Breast epithelium (tissue), 4 donors: ENCODE measurements at regions not wholly inside any gene's neighbourhood (a gene's known extent, or its start where the extent isn't known, plus 50 kb on each side); places are given as distances from the start of the nearest gene placed in this dataset.

Experiments
- DNase-seq, 2 donors: peaks; one replicate each; pipeline ENCODE4 v3.0.0-alpha.2; 2019; ENCODE audit warnings: low spot score in 2 of 2
- H3K27ac ChIP-seq, 2 donors: fragments of 200-600 bp; sonication (generic) in 1 of 2; one replicate each; pipeline ENCODE4 v1.5.1; 2016 to 2019; ENCODE audit warnings: mild to moderate bottlenecking in 1 of 2
- H3K27me3 ChIP-seq, 2 donors: fragments of 200-600 bp; sonication (generic) in 1 of 2; one replicate each; pipeline versions ENCODE4 v1.5.1 to v1.6.0; 2017 to 2019; ENCODE audit warnings: control low read depth in 1 of 2, mild to moderate bottlenecking in 1 of 2
- H3K36me3 ChIP-seq: fragments of 200-600 bp; one replicate; pipeline ENCODE4 v1.5.1; 2019
- H3K4me1 ChIP-seq, 2 donors: fragments of 200-600 bp; sonication (generic); one replicate each; pipeline ENCODE4 v1.5.1; 2016 to 2019; ENCODE audit warnings: control low read depth in 1 of 2
- H3K4me3 ChIP-seq, 3 donors: fragments of 200-600 bp; sonication (generic); 1 replicate in 2 of 3; 2 replicates in 1 of 3; pipeline ENCODE4 v1.5.1; 2016 to 2019; ENCODE audit warnings: mild to moderate bottlenecking in 3 of 3, moderate library complexity in 2 of 3
- H3K9me3 ChIP-seq, 2 donors: fragments of 200-600 bp; sonication (generic) in 1 of 2; one replicate each; pipeline ENCODE4 v1.5.1; 2016 to 2019; ENCODE audit warnings: control low read depth in 1 of 2
- POLR2A ChIP-seq: fragments of 450-650 bp; IDR thresholded peaks from one replicate; pipeline ENCODE4 v1.6.1; 2016; ENCODE audit warnings: antibody characterized with exemption, mild to moderate bottlenecking, moderate library complexity
- POLR2AphosphoS5 ChIP-seq, 3 donors: sonication (generic); formaldehyde crosslinking; IDR thresholded peaks; one replicate each; pipeline ENCODE4 v1.6.1; 2017; ENCODE audit warnings: antibody characterized with exemption in 3 of 3
- intact Hi-C: fragments of 100-400 bp; cut with DNase I; formaldehyde crosslinking; loops from one replicate; pipeline ENCODE4 v1.15.1; 2023; ENCODE audit warnings: low total_unique reads
- TF ChIP-seq, protein P1 (sequence below), 3 donors: fragments of 450-650 bp; IDR thresholded peaks; one replicate each; pipeline ENCODE4 v1.5.1; 2016 to 2017; ENCODE audit warnings: antibody characterized with exemption in 3 of 3, mild to moderate bottlenecking in 3 of 3, moderate library complexity in 3 of 3

DNA sequence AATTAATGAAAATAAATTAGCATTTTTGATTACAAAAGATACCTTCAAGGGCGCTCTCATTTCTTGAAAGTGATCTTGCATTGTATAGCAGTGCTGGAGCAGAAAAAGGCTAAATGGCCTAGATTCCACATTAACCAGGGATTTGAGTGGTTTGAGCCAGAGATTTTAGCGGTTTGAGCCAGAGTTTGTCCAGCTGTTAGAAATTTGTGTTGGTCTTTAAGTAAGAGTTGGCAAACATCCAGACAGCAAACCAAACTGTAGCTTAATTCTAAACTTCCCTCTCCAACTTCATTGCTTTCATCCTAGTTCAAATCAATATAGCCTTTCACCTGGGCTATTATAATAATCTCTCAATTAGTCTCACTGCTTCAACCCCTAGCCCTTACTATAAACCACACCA lies 351.7 kb downstream of the IGSF11 start:
- Histone ChIP-seq H3K27me3 (no peaks in the 10 kb centered on the region), H3K9me3 (no peaks in the 10 kb centered on the region), H3K36me3 (no peaks in the 10 kb centered on the region), H3K4me1 (no peaks in the 10 kb centered on the region), H3K27ac (no peak overlapping the region), H3K4me3 (no peak overlapping the region)
- TF ChIP-seq, protein P1, sequence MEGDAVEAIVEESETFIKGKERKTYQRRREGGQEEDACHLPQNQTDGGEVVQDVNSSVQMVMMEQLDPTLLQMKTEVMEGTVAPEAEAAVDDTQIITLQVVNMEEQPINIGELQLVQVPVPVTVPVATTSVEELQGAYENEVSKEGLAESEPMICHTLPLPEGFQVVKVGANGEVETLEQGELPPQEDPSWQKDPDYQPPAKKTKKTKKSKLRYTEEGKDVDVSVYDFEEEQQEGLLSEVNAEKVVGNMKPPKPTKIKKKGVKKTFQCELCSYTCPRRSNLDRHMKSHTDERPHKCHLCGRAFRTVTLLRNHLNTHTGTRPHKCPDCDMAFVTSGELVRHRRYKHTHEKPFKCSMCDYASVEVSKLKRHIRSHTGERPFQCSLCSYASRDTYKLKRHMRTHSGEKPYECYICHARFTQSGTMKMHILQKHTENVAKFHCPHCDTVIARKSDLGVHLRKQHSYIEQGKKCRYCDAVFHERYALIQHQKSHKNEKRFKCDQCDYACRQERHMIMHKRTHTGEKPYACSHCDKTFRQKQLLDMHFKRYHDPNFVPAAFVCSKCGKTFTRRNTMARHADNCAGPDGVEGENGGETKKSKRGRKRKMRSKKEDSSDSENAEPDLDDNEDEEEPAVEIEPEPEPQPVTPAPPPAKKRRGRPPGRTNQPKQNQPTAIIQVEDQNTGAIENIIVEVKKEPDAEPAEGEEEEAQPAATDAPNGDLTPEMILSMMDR (IDR thresholded peaks at IDR 0.05) = no peak
- TF ChIP-seq POLR2A = no peak
- TF ChIP-seq POLR2AphosphoS5 (IDR thresholded peaks at IDR 0.05) = no peak
- intact Hi-C loops = no loop called here
- DNase-seq = no peak

DNA sequence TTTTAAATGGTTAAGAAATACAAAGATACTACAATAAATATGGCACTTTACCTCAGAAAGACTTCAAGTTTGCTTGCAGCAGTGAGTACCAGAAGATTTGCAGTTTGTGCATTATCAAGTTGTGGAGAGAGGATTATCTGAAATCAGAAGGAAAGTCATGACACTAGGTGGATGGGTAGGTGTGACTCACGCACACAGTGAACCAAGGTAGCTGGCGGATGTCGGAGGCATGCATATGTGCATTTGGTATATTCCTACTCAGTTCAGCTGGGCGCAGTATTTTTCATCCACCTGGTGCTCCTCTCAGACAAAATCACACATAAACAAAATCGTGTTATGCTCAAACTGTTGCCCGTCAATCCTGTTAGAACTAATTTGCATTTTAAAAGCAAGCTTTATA lies 351.0 kb downstream of the IGSF11 start:
- Histone ChIP-seq H3K9me3 (no peaks in the 10 kb centered on the region), H3K27me3 (no peaks in the 10 kb centered on the region), H3K27ac (no peak overlapping the region), H3K4me3 (no peak overlapping the region), H3K36me3 (no peaks in the 10 kb centered on the region), H3K4me1 (no peaks in the 10 kb centered on the region)
- no peak for DNase-seq
- intact Hi-C loops = no loop called here
- TF ChIP-seq POLR2A (no peak), POLR2AphosphoS5 (IDR thresholded peaks at IDR 0.05) (no peak)
- TF ChIP-seq, protein P1 (IDR thresholded peaks at IDR 0.05) = no peak

DNA sequence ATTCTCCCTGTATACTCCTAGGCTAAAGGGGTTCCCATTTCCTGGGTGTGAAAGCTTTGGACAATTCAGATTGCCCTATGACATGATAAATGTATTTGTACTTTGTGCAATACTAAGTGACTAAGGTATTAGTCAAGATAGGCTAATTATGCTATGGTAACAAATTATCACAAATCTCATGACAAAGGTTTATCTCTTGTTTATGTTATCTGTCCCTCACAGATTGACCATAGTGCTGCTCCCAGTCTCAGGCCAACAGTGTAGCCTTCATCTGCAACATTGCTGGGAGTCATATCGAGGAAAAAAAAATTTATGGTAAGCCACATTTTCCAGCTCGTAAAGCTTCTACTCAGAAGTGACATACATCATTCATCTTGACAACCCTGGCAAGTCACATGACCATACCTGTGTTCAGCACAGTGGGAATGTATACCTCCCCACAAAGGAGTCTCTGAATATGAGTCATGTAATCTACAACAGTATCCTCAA lies 346.2 kb downstream of the IGSF11 start:
- Histone ChIP-seq H3K4me3 (no peak overlapping the region), H3K9me3 (no peaks in the 10 kb centered on the region), H3K36me3 (no peaks in the 10 kb centered on the region), H3K27ac (no peak overlapping the region), H3K4me1 (no peaks in the 10 kb centered on the region), H3K27me3 (no peaks in the 10 kb centered on the region)
- intact Hi-C loops = no loop called here
- DNase-seq = no peak
- TF ChIP-seq, protein P1 (IDR thresholded peaks at IDR 0.05) = no peak
- TF ChIP-seq POLR2AphosphoS5 (IDR thresholded peaks at IDR 0.05) (no peak), POLR2A (no peak)

DNA sequence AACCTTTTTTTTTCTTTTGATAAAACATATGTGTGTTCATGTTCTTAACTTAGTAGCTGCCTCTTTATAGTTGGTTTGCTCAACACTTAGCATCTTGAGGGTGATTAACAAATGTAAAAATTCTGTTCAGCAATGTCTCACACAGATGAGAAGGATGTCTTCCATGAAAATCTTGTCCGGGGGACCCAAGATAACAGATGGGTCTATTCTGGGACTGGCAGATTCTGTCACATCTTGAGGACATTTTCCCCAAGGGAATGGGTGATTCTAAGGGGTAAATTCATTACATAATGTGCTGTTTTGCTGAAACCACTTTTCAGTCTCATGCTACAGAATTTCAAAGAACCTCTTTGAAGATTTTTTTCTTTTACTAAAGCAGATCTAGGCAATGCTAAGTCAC lies 342.2 kb downstream of the IGSF11 start:
- no peaks in the 10 kb centered on the region for H3K4me1 ChIP-seq
- DNase-seq = no peak
- H3K4me3 ChIP-seq = no peak overlapping the region
- no peak overlapping the region for H3K27ac ChIP-seq
- H3K36me3 ChIP-seq = no peaks in the 10 kb centered on the region
- intact Hi-C loops = no loop called here
- H3K27me3 ChIP-seq = no peaks in the 10 kb centered on the region
- TF ChIP-seq POLR2AphosphoS5 (IDR thresholded peaks at IDR 0.05) (no peak), POLR2A (no peak)
- TF ChIP-seq, protein P1 (IDR thresholded peaks at IDR 0.05) = no peak
- peaks cover 0 to 4% of the 10 kb centered on the region in 2 donors for H3K9me3 ChIP-seq

DNA sequence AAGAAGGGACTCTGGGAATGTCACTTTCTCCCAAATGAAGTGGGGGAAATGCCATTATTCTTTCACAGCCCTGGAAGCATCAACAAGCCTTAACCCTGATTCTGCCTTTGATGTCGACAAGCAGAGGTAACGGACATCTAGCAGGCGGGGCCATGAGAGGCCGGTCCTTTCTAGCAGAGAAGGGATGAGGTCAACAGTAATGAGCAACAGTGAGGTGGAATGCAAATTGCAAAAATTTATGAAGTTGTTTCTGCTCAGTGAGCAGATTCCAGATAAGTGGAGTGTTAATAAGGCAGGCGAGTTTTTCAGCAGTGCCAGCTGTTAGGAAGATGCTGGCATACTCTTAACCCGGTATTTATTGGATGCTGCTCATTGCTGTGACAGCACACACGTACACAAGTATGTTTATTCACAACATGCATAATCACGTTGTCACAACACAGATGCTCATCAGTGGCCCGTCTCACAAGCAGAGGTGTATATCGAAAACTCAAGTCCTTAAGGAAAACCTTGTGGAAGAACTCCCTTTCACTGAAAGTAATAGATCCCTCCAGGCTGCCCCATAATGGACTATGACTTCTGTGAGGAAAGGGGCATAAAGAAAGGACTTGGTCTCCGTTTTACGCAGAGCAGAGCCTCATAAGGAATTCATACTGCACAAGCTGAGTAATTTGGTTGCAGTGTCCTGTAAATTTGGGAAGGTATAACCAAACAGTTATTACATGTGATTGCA lies 329.0 kb downstream of the IGSF11 start:
- intact Hi-C loops = loop anchor here (5.0 kb wide), 1 partner anchor 628 kb away; no protein-coding TSS in a partner anchor
- Histone ChIP-seq H3K4me1 (no peaks in the 10 kb centered on the region), H3K36me3 (no peaks in the 10 kb centered on the region), H3K9me3 (no peaks in the 10 kb centered on the region), H3K27ac (no peak overlapping the region), H3K27me3 (no peaks in the 10 kb centered on the region), H3K4me3 (no peak overlapping the region)
- no peak for TF ChIP-seq POLR2AphosphoS5 (IDR thresholded peaks at IDR 0.05)
- no peak for TF ChIP-seq POLR2A
- TF ChIP-seq, protein P1 (IDR thresholded peaks at IDR 0.05) = no peak
- DNase-seq = no peak
